Medulla oblongata (tissue), 1 donor: ENCODE measurements at regions not wholly inside any gene's neighbourhood (a gene's known extent, or its start where the extent isn't known, plus 50 kb on each side); places are given as distances from the start of the nearest gene placed in this dataset.
"Not testable (repeated sequence)": the region's sequence is repeated elsewhere in the genome, so short reads cannot be mapped to it uniquely, and the experiment has no call there.

Source experiments
- DNase-seq: peaks from one replicate; pipeline ENCODE4 v3.0.0-alpha.2; 2015; ENCODE audit errors: extremely low spot score

- not testable (repeated sequence) for DNase-seq
These were observed 53.4 kb downstream of the AHSP start for GRCh38 chr16:31581065-31581464.

GRCh38 chr16:31601737-31602384 is 74.2 kb downstream of the AHSP start:
- not testable (repeated sequence) for DNase-seq

- DNase-seq, result no peak
These were observed 90.4 kb downstream of the AHSP start for GRCh38 chr16:31618130-31618529.

- no peak for DNase-seq
These were observed 108.7 kb downstream of the AHSP start for GRCh38 chr16:31636433-31636832.

GRCh38 chr16:31641279-31641678 is 113.6 kb downstream of the AHSP start:
- no peak for DNase-seq

- not testable (repeated sequence) for DNase-seq
These were observed 128.0 kb downstream of the AHSP start for GRCh38 chr16:31655674-31656073.

GRCh38 chr16:31664683-31665482 is 137.2 kb downstream of the AHSP start:
- no peak for DNase-seq

- DNase-seq, result no peak
These were observed 147.0 kb downstream of the AHSP start for GRCh38 chr16:31674686-31675085.

GRCh38 chr16:31676731-31677130 is 149.0 kb downstream of the AHSP start:
- no peak for DNase-seq

GRCh38 chr16:31678649-31679325 is 151.1 kb downstream of the AHSP start:
- DNase-seq, result no peak

GRCh38 chr16:31689331-31689730 is 161.6 kb downstream of the AHSP start:
- not testable (repeated sequence) for DNase-seq

- not testable (repeated sequence) for DNase-seq
These were observed 164.6 kb downstream of the AHSP start for GRCh38 chr16:31692338-31692737.

GRCh38 chr16:31693733-31694132 is 166.0 kb downstream of the AHSP start:
- DNase-seq, result no peak

GRCh38 chr16:31694461-31694860 is 166.8 kb downstream of the AHSP start:
- DNase-seq, result no peak

GRCh38 chr16:31695667-31696066 is 168.0 kb downstream of the AHSP start:
- DNase-seq, result no peak

- peak; percentile 48 for DNase-seq
These were observed 169.5 kb downstream of the AHSP start for GRCh38 chr16:31696968-31697743.

GRCh38 chr16:31697744-31698125 is 170.0 kb downstream of the AHSP start:
- DNase-seq, result no peak

- no peak for DNase-seq
These were observed 171.2 kb downstream of the AHSP start for GRCh38 chr16:31698901-31699300.

GRCh38 chr16:31699601-31700000 is 171.9 kb downstream of the AHSP start:
- no peak for DNase-seq

GRCh38 chr16:31700200-31700529 is 172.5 kb downstream of the AHSP start:
- DNase-seq, result no peak

- peak; percentile 76 for DNase-seq
These were observed 172.8 kb upstream of the ZNF267 start for GRCh38 chr16:31700530-31701388.
